ENCODE measurements at regions not wholly inside any gene's neighbourhood (a gene's known extent, or its start where the extent isn't known, plus 50 kb on each side); places are given as distances from the start of the nearest gene placed in this dataset.

- Histone ChIP-seq H3K27ac (ENCODE audit: low read length) (no peak overlapping the region), H2AFZ (ENCODE audit: low read length) (no peak overlapping the region), H3K4me3 (ENCODE audit: low read length) (no peak overlapping the region), H4K20me1 (ENCODE audit: low read length) (no peaks in the 10 kb centered on the region), H3F3A (ENCODE audit: low read length, unreplicated experiment) (no peaks in the 10 kb centered on the region), H3K9me2 (replicated peaks; ENCODE audit: low read length) (no peaks in the 10 kb centered on the region), H3K36me3 (ENCODE audit: low read depth, low read length) (no peaks in the 10 kb centered on the region), H3K9me3 (ENCODE audit: low read length) (no peaks in the 10 kb centered on the region), H3K79me2 (ENCODE audit: low read length) (no peaks in the 10 kb centered on the region), H3K4me1 (ENCODE audit: insufficient read depth, low read length) (no peaks in the 10 kb centered on the region), H3K4me2 (ENCODE audit: low read length) (no peak overlapping the region), H3K9ac (ENCODE audit: low read length) (no peak overlapping the region), H3K27me3 (ENCODE audit: low read length) (no peaks in the 10 kb centered on the region)
- no TSS peak for BruUV-seq (replicated peaks)
- intact Hi-C loops (cut with micrococcal nuclease), result no loop called here
- TF ChIP-seq EZH2phosphoT487 (IDR thresholded peaks at IDR 0.05; ENCODE audit: borderline replicate concordance, low read length) (no peak), CTCF (conservative IDR thresholded peaks at IDR 0.05; ENCODE audit: low read depth, low read length) (no peak), EZH2 (IDR thresholded peaks at IDR 0.05; ENCODE audit: low read length, unreplicated experiment) (no peak)
- ChIA-PET POLR2A (ENCODE audit: unreplicated experiment) (no interaction called here), CTCF (no interaction called here)
- ATAC-seq (no peak), DNase-seq (no peak)
Measured at GRCh38 chr9:72415163-72415562, 50.2 kb upstream of the ZFAND5 start.

Data from PC-3 (cell line).